ENCODE measurements at regions not wholly inside any gene's neighbourhood (a gene's known extent, or its start where the extent isn't known, plus 50 kb on each side); places are given as distances from the start of the nearest gene placed in this dataset.

- TF ChIP-seq POLR2A (IDR thresholded peaks at IDR 0.05) (no peak), CTCF (IDR thresholded peaks at IDR 0.05) (no peak), POLR2AphosphoS5 (IDR thresholded peaks at IDR 0.05) (no peak), EP300 (IDR thresholded peaks at IDR 0.05) (no peak)
- no peaks in the 10 kb centered on the region for H3K36me3 ChIP-seq
- no peak overlapping the region for H3K4me3 ChIP-seq
- H3K27ac ChIP-seq: no peak overlapping the region
- intact Hi-C loops (cut with DNase I): no loop called here
- H3K27me3 ChIP-seq: no peaks in the 10 kb centered on the region
- no peaks in the 10 kb centered on the region for H3K4me1 ChIP-seq
- 87 to 88% methylated on average over 2 of the region's 2 CpGs for WGBS, 2 donors
- no peak for DNase-seq
- H3K9me3 ChIP-seq: no peaks in the 10 kb centered on the region
These were observed 307.5 kb upstream of the DACH1 start for GRCh38 chr13:72174549-72174948.

GRCh38 chr13:72170571-72170970, 303.6 kb upstream of the DACH1 start:
- H3K36me3 ChIP-seq: no peaks in the 10 kb centered on the region
- H3K4me1 ChIP-seq: no peaks in the 10 kb centered on the region
- no peak for DNase-seq
- intact Hi-C loops (cut with DNase I): no loop called here
- 95% methylated on average over 11 of the region's 11 CpGs for WGBS, 2 donors
- no peak overlapping the region for H3K4me3 ChIP-seq
- H3K9me3 ChIP-seq: no peaks in the 10 kb centered on the region
- no peak for TF ChIP-seq EP300 (IDR thresholded peaks at IDR 0.05)
- no peak overlapping the region for H3K27ac ChIP-seq
- no peaks in the 10 kb centered on the region for H3K27me3 ChIP-seq

- no peak for DNase-seq
- H3K27ac ChIP-seq: no peak overlapping the region
- H3K4me3 ChIP-seq: no peak overlapping the region
- H3K36me3 ChIP-seq: no peaks in the 10 kb centered on the region
- TF ChIP-seq POLR2AphosphoS5 (IDR thresholded peaks at IDR 0.05) (no peak), CTCF (IDR thresholded peaks at IDR 0.05) (no peak), POLR2A (IDR thresholded peaks at IDR 0.05) (no peak), EP300 (IDR thresholded peaks at IDR 0.05) (no peak)
- no peaks in the 10 kb centered on the region for H3K27me3 ChIP-seq
- 67 to 83% methylated on average over 8 of the region's 8 CpGs for WGBS, 2 donors
- intact Hi-C loops (cut with DNase I): no loop called here
- no peaks in the 10 kb centered on the region for H3K9me3 ChIP-seq
- no peaks in the 10 kb centered on the region for H3K4me1 ChIP-seq
These were observed 301.3 kb upstream of the DACH1 start for GRCh38 chr13:72168126-72168855.

- Histone ChIP-seq H3K4me1 (no peaks in the 10 kb centered on the region), H3K36me3 (no peaks in the 10 kb centered on the region), H3K27me3 (no peaks in the 10 kb centered on the region), H3K27ac (no peak overlapping the region), H3K9me3 (no peaks in the 10 kb centered on the region), H3K4me3 (no peak overlapping the region)
- intact Hi-C loops (cut with DNase I): no loop called here
- no peak for TF ChIP-seq POLR2AphosphoS5 (IDR thresholded peaks at IDR 0.05)
- TF ChIP-seq POLR2A (IDR thresholded peaks at IDR 0.05): no peak
- TF ChIP-seq EP300 (IDR thresholded peaks at IDR 0.05): no peak
- 71 to 75% methylated on average over 2 of the region's 2 CpGs for WGBS, 2 donors
- DNase-seq: no peak
These were observed 299.2 kb upstream of the DACH1 start for GRCh38 chr13:72166102-72166650.

- WGBS, 2 donors: 86 to 94% methylated on average over 1 of the region's 1 CpG
- H3K4me1 ChIP-seq: no peaks in the 10 kb centered on the region
- no peaks in the 10 kb centered on the region for H3K9me3 ChIP-seq
- no peaks in the 10 kb centered on the region for H3K36me3 ChIP-seq
- TF ChIP-seq CTCF (IDR thresholded peaks at IDR 0.05) (no peak), POLR2AphosphoS5 (IDR thresholded peaks at IDR 0.05) (no peak), EP300 (IDR thresholded peaks at IDR 0.05) (no peak), POLR2A (IDR thresholded peaks at IDR 0.05) (no peak)
- H3K4me3 ChIP-seq: no peak overlapping the region
- no peak overlapping the region for H3K27ac ChIP-seq
- DNase-seq: no peak
- intact Hi-C loops (cut with DNase I): no loop called here
- H3K27me3 ChIP-seq: no peaks in the 10 kb centered on the region
These were observed 298.3 kb upstream of the DACH1 start for GRCh38 chr13:72165276-72165675.

All from sigmoid colon (tissue), 6 donors.